Osteocyte (in vitro differentiated cells): ENCODE measurements at regions not wholly inside any gene's neighbourhood (a gene's known extent, or its start where the extent isn't known, plus 50 kb on each side); places are given as distances from the start of the nearest gene placed in this dataset.
"Not testable (repeated sequence)": the region's sequence is repeated elsewhere in the genome, so short reads cannot be mapped to it uniquely, and the experiment has no call there.

ENCODE experiments used
- DNase-seq: peaks from one replicate; pipeline ENCODE4 v3.0.0; 2021; ENCODE audit warnings: mixed read lengths; ENCODE audit not compliant: unreplicated experiment; ENCODE audit errors: extremely low spot score
- H3K27ac Mint-ChIP-seq: one replicate; pipeline ENCODE4 v1.8.0; 2021; ENCODE audit warnings: mild to moderate bottlenecking, mixed read lengths; ENCODE audit not compliant: unreplicated experiment
- H3K27me3 Mint-ChIP-seq: one replicate; pipeline ENCODE4 v1.8.0; 2021; ENCODE audit warnings: mixed read lengths; ENCODE audit not compliant: unreplicated experiment
- H3K36me3 Mint-ChIP-seq: one replicate; pipeline ENCODE4 v1.8.0; 2021; ENCODE audit warnings: mixed read lengths; ENCODE audit not compliant: unreplicated experiment
- H3K4me1 Mint-ChIP-seq: one replicate; pipeline ENCODE4 v1.8.0; 2021; ENCODE audit warnings: mixed read lengths; ENCODE audit not compliant: unreplicated experiment
- H3K4me3 Mint-ChIP-seq: one replicate; pipeline ENCODE4 v1.8.0; 2021; ENCODE audit warnings: mild to moderate bottlenecking, moderate library complexity, mixed read lengths; ENCODE audit not compliant: unreplicated experiment
- H3K9me3 Mint-ChIP-seq: one replicate; pipeline ENCODE4 v1.8.0; 2021; ENCODE audit warnings: mixed read lengths; ENCODE audit not compliant: unreplicated experiment
- TF ChIP-seq, protein P1 (sequence below): fragments of 200-600 bp; sonication (generic); IDR thresholded peaks from 2 replicates; pipeline ENCODE4 v1.5.0; 2021; ENCODE audit warnings: antibody characterized with exemption, mild to moderate bottlenecking, moderate library complexity

DNA sequence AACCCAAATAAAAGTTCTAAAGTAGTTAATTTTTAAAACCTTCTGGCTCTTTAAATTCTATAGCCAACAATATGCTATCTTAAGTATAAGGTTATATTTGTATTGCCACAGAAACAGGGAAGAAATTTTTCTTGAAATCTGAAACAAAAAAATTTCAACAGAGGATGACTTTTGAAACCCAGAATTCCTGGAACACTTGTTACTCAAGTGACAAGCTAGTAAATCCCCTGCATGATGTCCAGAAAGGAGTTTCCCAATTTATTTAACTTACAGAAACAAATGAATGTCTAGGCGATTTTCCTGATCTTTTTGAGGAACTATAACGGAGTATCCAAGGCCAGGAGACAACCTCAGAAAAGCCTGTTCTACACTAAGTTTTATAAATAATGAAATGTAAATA lies 69.6 kb downstream of the SLC41A2 start:
- Mint-ChIP-seq H3K36me3 (peaks cover 3% of the 10 kb centered on the region), H3K27ac (no peak overlapping the region), H3K4me3 (no peak overlapping the region), H3K9me3 (no peaks in the 10 kb centered on the region), H3K4me1 (peaks cover 19% of the 10 kb centered on the region), H3K27me3 (no peaks in the 10 kb centered on the region)
- DNase-seq: no peak
- TF ChIP-seq, protein P1, sequence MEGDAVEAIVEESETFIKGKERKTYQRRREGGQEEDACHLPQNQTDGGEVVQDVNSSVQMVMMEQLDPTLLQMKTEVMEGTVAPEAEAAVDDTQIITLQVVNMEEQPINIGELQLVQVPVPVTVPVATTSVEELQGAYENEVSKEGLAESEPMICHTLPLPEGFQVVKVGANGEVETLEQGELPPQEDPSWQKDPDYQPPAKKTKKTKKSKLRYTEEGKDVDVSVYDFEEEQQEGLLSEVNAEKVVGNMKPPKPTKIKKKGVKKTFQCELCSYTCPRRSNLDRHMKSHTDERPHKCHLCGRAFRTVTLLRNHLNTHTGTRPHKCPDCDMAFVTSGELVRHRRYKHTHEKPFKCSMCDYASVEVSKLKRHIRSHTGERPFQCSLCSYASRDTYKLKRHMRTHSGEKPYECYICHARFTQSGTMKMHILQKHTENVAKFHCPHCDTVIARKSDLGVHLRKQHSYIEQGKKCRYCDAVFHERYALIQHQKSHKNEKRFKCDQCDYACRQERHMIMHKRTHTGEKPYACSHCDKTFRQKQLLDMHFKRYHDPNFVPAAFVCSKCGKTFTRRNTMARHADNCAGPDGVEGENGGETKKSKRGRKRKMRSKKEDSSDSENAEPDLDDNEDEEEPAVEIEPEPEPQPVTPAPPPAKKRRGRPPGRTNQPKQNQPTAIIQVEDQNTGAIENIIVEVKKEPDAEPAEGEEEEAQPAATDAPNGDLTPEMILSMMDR: no peak

DNA sequence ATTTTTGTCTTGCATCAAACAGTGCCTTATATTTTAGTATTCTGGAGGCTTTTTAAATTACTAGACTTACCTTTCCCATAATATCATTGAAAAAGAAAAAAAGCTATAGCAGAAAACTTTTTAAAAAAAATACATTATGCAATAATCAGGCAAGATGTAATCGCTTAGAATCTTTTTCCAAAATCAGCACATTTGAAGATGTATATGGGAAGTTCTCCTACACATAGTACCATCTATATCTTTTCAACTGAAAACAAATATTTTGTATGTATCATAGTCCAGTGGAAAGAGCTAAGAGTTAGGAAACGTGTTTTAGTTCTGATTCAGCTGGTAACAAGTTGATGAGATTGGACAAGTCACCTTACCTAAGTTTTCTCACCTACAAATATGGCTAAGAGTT lies 70.6 kb downstream of the SLC41A2 start:
- Mint-ChIP-seq H3K4me3 (no peak overlapping the region), H3K36me3 (peaks cover 8% of the 10 kb centered on the region), H3K9me3 (no peaks in the 10 kb centered on the region), H3K4me1 (peaks cover 19% of the 10 kb centered on the region), H3K27me3 (no peaks in the 10 kb centered on the region), H3K27ac (no peak overlapping the region)
- TF ChIP-seq, protein P1: no peak
- no peak for DNase-seq

DNA sequence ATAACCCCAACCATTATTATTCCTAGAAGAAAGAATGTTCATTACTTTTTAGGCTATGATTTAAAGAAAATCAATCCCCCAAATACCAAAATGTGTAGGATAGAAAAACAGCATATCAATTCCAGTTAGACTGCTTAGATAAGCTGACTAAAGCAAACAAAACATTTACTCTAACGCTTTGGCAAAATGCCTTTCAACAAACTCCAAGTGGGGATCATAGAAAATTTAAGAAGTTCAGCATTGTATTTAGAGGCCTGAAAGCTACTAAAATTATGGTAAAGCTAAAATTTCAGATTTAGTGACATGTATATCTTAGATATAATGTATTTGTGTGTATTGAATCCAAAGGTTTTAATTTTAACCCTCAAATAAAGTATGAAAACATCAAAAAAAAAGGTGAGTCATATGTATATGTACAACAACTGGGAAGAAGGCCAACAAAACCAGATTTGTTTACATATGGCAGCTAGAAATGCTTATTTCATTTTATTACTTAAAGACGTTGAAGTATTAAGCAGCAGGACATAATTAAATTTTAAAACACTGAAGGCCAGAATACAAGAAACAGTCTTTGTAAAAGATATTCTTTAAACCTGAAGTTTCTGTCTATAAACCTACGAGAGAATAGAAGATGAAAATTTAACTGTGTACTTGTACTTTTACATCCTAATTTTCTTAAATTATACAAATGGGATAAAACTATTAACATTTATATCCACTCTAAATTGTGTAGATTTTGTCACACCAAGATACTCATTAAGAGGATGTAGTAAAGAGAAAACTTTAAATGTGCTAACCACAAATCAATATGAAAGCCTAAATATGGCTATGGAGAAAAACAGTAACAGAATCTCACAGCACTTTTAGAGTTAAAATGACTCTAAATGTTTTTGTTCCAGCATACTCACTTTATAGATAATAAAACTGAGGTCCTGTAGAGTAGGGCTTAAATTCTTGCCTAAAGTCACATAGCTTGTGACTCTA lies 71.4 kb downstream of the SLC41A2 start:
- Mint-ChIP-seq H3K27ac (peak overlapping the region; percentile 50), H3K4me3 (no peak overlapping the region), H3K36me3 (peaks cover 8% of the 10 kb centered on the region), H3K4me1 (peaks cover 19% of the 10 kb centered on the region), H3K27me3 (no peaks in the 10 kb centered on the region), H3K9me3 (no peaks in the 10 kb centered on the region)
- TF ChIP-seq, protein P1: no peak
- no peak for DNase-seq

DNA sequence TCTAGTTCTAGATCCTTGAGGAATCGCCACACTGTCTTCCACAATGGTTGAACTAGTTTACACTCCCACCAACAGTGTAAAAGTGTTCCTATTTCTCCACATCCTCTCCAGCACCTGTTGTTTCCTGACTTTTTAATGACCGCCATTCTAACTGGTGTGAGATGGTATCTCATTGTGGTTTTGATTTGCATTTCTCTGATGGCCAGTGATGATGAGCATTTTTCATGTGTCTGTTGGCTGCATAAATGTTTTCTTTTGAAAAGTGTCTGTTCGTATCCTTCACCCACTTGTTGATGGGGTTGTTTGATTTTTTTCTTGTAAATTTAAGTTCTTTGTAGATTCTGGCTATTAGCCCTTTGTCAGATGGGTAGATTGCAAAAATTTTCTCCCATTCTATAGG lies 79.2 kb downstream of the SLC41A2 start:
- H3K4me1 Mint-ChIP-seq, H3K9me3 Mint-ChIP-seq, H3K27me3 Mint-ChIP-seq, H3K27ac Mint-ChIP-seq, DNase-seq, H3K4me3 Mint-ChIP-seq: not testable (repeated sequence)
- peaks cover 12% of the 10 kb centered on the region for H3K36me3 Mint-ChIP-seq

DNA sequence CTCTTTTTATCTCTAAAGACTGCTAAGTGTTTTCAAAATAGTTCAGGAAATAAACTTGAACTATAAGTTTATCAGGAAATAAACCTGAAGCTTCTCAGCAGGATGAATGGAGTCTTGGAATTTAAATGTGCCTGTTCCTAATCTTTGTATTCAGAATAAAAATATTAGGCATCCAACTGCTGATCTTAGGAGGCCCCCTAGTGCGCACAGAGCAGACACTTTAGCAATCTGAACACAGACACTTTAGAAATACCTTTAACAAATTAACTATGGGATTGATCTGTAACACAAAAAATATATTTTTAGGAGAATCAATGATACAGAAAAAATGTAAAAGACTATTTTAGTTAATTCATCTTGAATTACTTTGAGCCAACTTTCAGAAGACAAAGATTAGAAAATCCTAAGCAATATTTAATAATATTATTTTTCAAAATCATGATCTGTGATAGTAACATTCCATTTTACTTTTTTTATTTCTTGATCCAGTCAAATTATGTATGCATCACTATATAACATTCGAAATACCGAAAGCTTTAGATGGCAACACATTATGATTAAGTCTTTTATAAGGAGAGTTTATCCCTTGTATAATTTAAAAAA lies 80.9 kb downstream of the SLC41A2 start:
- DNase-seq: no peak
- peaks cover 5% of the 10 kb centered on the region for H3K9me3 Mint-ChIP-seq
- H3K36me3 Mint-ChIP-seq: peaks cover 10% of the 10 kb centered on the region
- H3K4me3 Mint-ChIP-seq: no peak overlapping the region
- peaks cover 5% of the 10 kb centered on the region for H3K4me1 Mint-ChIP-seq
- no peak overlapping the region for H3K27ac Mint-ChIP-seq
- no peaks in the 10 kb centered on the region for H3K27me3 Mint-ChIP-seq
- TF ChIP-seq, protein P1: peak; percentile 85
